Immature natural killer cell (primary cell): ENCODE measurements at regions not wholly inside any gene's neighbourhood (a gene's known extent, or its start where the extent isn't known, plus 50 kb on each side); places are given as distances from the start of the nearest gene placed in this dataset.

Experiments used
- DNase-seq, 3 donors: peaks; one replicate each; pipeline ENCODE4 v3.0.0; 2022; ENCODE audit warnings: mixed read lengths in 1 of 3
- H3K27ac Mint-ChIP-seq, 6 donors: one replicate each; pipeline ENCODE4 v1.8.0; 2020; ENCODE audit warnings: mixed read lengths in 6 of 6, mild to moderate bottlenecking in 5 of 6, inconsistent platforms in 4 of 6, moderate library complexity in 3 of 6
- H3K27me3 Mint-ChIP-seq, 3 donors: one replicate each; pipeline ENCODE4 v1.8.0; 2020 to 2021; ENCODE audit warnings: low read depth in 3 of 3, mild to moderate bottlenecking in 3 of 3, mixed read lengths in 3 of 3, moderate library complexity in 3 of 3, inconsistent platforms in 1 of 3
- H3K36me3 Mint-ChIP-seq, 3 donors: one replicate each; pipeline ENCODE4 v1.8.0; 2020; ENCODE audit warnings: mixed read lengths in 3 of 3, inconsistent platforms in 2 of 3, mild to moderate bottlenecking in 2 of 3
- H3K4me1 Mint-ChIP-seq, 2 donors: one replicate each; pipeline ENCODE4 v1.8.0; 2020; ENCODE audit warnings: inconsistent platforms in 2 of 2, mild to moderate bottlenecking in 2 of 2, mixed read lengths in 2 of 2, moderate library complexity in 1 of 2
- H3K4me3 Mint-ChIP-seq, 5 donors: one replicate each; pipeline ENCODE4 v1.8.0; 2020; ENCODE audit warnings: mild to moderate bottlenecking in 5 of 5, mixed read lengths in 5 of 5, inconsistent platforms in 3 of 5, moderate library complexity in 3 of 5
- H3K9me3 Mint-ChIP-seq, 6 donors: one replicate each; pipeline ENCODE4 v1.8.0; 2020; ENCODE audit warnings: mild to moderate bottlenecking in 6 of 6, mixed read lengths in 6 of 6, inconsistent platforms in 4 of 6, moderate library complexity in 3 of 6

DNA sequence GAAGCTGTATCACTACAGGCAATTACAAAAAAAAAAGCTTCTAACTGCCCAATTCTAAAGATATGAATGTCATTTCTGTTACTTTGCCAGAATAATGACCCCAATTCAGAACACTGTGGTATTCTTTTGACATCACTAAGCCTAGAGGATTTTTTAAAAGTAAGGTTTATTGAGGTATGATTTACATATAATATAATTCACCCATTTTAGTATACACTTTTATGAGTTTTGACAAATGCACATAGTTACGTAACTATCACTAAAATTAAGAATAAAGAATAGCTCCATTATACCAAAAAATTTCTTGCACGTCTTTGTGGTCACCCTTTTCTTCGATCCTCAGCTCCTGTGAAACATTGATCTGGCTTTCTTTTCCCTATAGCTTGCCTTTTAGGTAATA, 74.0 kb upstream of the PLSCR5 start:
- Mint-ChIP-seq H3K4me3 (no peak overlapping the region), H3K36me3 (no peaks in the 10 kb centered on the region)

DNA sequence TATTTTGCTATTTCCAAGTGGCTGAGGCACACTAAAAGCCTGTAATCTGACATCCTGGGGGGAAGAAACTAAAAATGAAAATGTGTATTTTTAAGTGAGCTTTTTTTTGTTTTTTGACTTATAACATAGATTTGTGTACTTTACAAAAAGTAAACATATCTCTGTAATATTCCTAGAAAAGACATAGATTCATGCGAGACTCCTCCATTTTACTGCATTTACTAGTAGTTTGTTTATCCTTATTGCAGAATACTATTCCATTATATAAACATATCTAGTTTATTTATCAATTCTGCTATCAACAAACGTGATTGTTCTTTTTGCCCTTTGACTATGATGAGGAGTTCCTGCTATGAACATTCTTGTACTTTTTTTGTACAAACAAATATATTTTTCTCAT, 67.8 kb upstream of the PLSCR5 start:
- DNase-seq, result no peak
- H3K36me3 Mint-ChIP-seq, result no peaks in the 10 kb centered on the region
- H3K4me1 Mint-ChIP-seq, result no peaks in the 10 kb centered on the region
- peaks cover 0 to 2% (median 0%) of the 10 kb centered on the region in 3 donors for H3K27me3 Mint-ChIP-seq
- H3K4me3 Mint-ChIP-seq, result no peak overlapping the region
- H3K9me3 Mint-ChIP-seq, result peaks cover 0 to 10% (median 4%) of the 10 kb centered on the region in 6 donors
- no peak overlapping the region for H3K27ac Mint-ChIP-seq

More for the DNA sequence above, 74.0 kb upstream of the PLSCR5 start:
- peaks cover 0 to 2% (median 0%) of the 10 kb centered on the region in 3 donors for H3K27me3 Mint-ChIP-seq
- H3K4me1 Mint-ChIP-seq, result no peaks in the 10 kb centered on the region
- H3K9me3 Mint-ChIP-seq, result peaks cover 0 to 7% (median 4%) of the 10 kb centered on the region in 6 donors
- no peak overlapping the region for H3K27ac Mint-ChIP-seq
- DNase-seq, result no peak

DNA sequence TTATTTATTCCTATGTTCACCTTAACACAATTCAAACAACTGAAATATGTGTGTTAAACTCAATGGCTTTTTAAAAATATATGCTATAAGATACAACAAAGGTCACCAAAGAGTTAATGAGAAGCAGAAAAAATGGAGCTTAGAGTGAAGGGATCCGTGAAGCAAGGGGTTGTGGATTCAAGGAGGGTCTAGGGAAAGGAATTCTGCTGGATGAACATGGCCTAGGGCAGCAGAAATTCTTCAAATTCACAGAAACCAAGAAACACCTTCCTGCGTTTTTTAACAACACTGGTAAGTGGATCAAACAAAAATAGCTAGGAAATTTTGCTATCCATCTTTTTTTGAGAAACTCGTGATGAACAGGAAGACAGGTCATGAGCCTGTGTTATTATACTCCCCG, 59.3 kb upstream of the PLSCR5 start:
- peaks cover 3 to 18% (median 6%) of the 10 kb centered on the region in 6 donors for H3K9me3 Mint-ChIP-seq

DNA sequence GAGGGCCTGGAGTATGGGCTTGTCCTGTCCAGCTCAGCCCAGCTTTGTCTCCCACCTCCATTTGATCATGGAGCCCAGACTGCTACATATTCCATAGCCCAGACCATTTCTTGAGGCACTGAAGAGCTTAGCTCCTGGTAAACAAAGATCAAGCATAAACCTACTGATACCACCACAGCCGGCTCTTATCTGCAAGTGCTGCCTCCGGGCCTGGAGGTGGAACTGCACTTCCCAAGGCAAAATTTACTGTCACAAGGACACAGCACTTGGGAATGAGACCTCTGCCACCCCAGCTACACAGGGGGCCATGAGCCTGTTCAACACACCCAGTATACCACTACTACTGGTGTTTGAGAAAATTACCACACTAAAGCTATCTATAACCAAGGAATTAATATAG, 53.7 kb upstream of the PLSCR5 start:
- H3K9me3 Mint-ChIP-seq, result peaks cover 4 to 11% (median 6%) of the 10 kb centered on the region in 6 donors
- no peak overlapping the region for H3K4me3 Mint-ChIP-seq
- no peak for DNase-seq
- no peak overlapping the region for H3K27ac Mint-ChIP-seq
- peaks cover 0 to 3% (median 0%) of the 10 kb centered on the region in 3 donors for H3K36me3 Mint-ChIP-seq
- H3K4me1 Mint-ChIP-seq, result no peaks in the 10 kb centered on the region
- peaks cover 0 to 2% (median 2%) of the 10 kb centered on the region in 3 donors for H3K27me3 Mint-ChIP-seq

More for the DNA sequence above, 59.3 kb upstream of the PLSCR5 start:
- Mint-ChIP-seq H3K27ac (no peak overlapping the region), H3K36me3 (peaks cover 0 to 3% (median 0%) of the 10 kb centered on the region in 3 donors), H3K4me1 (no peaks in the 10 kb centered on the region), H3K4me3 (no peak overlapping the region), H3K27me3 (peaks cover 0 to 3% (median 3%) of the 10 kb centered on the region in 3 donors)
- no peak for DNase-seq

DNA sequence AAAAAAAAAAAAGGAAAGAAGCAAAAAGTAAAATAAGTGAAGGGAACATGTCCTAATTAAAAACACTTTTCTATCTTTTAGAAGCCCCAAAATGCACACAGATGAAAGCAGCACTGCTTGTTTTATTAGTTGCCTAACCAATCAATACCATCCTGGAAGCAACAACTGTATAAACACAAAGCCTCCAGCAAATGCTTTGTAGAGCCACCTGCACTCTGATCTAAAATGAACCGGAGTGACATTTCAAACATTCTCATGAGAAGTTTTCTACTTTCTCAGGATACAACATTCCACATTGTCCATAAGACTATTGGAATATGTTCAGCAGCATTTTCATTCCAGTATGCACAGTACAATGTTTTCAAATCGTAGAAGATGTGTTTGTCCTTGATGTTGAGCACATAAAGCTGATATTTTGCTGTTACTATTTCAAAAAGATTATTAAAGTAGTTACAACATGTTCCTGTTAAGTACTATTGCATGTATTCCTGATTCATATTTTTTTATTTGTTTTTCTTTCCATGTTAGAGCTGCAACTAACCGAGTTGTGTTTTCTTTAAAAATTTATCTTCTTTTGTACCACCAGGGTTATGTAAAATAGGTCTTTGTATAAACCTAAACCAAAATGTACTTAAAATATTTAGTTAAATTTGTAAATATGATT, 50.3 kb upstream of the PLSCR5 start:
- Mint-ChIP-seq H3K4me3 (no peak overlapping the region), H3K9me3 (peaks cover under 1 to 6% (median 3%) of the 10 kb centered on the region in 6 donors), H3K27ac (no peak overlapping the region), H3K4me1 (no peaks in the 10 kb centered on the region), H3K36me3 (no peaks in the 10 kb centered on the region), H3K27me3 (no peaks in the 10 kb centered on the region)
- DNase-seq, result no peak
